ENCODE measurements at regions not wholly inside any gene's neighbourhood (a gene's known extent, or its start where the extent isn't known, plus 50 kb on each side); places are given as distances from the start of the nearest gene placed in this dataset.
"Not testable (repeated sequence)": the region's sequence is repeated elsewhere in the genome, so short reads cannot be mapped to it uniquely, and the experiment has no call there.

GRCh38 chr2:236415684-236416444, 151.7 kb upstream of the ASB18 start:
- DNase-seq: no peak

DNA sequence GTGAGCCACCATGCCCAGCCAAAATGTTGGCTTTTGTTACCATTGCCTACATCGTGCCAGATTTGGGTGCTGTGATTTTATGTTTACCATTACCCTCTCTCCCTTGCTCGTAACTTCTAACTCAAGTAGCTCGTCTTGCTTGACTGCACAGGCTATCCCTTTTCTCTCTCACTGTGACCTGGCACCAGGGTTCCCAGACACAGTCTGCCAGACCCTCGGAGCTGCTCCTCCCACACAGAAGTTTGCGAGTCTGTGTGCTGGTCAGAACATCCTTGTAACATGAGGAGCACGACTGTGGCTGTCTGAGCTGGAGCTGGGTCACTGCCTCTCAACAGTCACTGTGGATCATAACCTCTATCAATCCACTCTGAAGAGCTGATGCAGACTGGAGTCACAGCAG, 152.5 kb upstream of the ACKR3 start:
- DNase-seq: no peak

GRCh38 chr2:236430584-236430983, 139.0 kb upstream of the ACKR3 start:
- DNase-seq: no peak

GRCh38 chr2:236434593-236434992, 135.0 kb upstream of the ACKR3 start:
- no peak for DNase-seq

- no peak for DNase-seq
Measured at GRCh38 chr2:236440110-236440881, 129.3 kb upstream of the ACKR3 start.

DNA sequence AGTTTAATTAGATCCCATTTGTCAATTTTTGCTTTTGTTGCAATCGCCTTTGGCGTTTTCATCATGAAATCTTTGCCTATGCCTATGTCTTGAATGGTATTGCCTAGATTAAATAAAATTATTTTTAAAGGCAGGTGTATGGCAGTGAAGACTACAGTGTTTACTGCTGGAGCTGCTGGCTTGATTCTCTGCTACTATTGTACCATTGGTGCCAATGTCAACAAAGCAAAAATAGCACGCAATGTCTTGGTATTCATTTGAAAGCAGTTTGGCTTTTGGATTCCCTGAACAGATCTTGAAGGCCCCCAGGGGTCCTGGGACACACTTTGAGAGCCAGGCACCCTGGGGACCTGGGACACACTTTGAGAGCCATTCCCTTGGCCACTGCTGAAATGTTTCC, 125.4 kb upstream of the ACKR3 start:
- no peak for DNase-seq

DNA sequence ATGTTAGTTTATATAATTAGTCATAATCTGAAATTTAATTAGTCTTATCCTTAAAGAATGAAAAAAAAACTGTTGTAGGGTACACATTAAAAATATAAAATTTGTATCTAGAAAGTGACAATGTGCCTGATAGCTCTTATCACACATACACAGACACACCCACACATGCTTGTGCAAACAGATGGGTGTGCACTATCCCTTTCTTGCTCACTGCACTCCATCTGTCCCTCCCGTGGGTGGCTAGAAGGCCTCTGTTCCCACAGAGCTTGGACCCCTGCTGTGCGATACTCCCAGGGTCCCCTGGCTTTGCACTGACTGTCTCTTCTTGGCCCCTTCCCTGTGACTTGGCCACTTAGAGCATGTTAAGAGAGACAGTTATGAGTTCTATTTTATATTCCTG, 123.9 kb upstream of the ACKR3 start:
- DNase-seq: no peak

DNA sequence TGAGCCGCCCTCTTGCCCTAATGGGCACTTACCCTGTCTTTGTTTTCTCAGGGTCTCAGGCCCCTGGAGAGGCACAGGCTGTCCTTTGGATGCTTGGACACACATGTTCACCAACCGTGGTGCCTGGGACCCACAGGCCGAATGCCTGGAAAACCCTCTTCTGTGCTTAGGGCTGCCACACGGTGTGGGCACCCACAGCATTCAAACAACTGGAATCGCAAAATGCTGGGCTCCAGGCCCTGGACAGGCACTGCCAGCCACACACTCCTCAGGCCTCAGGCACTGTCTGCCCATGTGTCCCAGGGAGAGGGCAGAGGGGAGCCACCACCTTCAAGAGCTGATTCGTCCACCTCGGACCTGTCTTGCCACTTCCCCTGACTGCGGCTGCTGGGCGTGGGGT, 123.1 kb upstream of the ACKR3 start:
- no peak for DNase-seq

DNA sequence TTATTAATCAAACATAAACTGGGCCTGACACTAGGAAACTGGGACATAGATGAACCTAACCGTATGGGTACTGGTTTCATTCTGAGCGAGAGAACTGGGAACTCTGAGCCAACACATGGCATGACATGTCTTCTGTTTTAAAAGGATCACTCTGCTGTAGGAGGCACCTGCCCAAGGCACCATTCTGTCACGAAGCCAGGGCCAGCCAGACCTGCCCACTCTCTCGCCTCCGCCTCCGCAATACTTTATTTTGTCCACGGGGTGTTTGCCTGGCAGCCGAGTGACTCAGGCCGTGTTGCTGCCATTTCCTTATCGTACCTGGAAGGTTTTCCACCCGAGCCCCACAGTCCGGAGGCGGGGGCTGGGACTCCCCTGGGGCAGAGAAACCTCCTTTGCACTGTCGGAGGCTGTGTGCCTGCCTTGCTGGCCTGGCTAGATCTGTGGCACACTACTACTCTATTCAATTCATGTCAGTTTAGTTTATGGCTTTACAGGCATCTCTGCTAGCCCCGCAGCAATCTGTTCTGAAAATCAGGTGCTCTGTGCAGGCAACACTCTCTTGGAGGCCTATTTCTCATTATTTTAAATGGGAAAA, 120.4 kb upstream of the ACKR3 start:
- DNase-seq: no peak

DNA sequence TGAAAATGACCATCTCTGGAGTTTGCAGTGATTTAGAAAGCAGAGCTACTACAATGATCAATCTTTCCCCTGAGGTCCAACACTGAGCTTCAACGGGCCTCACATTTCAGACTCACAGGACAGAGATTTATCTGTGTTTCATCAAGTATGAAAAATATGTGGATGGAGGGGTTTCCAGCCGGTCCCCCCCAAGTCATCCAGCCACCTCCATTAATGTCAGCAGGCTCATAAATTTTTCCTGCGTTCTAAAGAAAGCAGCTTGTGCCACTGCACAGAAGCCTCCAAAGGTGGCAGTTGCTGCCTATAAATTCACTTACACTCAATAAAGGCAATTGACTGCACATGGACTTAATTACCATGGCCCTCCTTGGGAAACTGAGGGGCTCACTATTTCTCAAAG, 117.4 kb upstream of the ACKR3 start:
- DNase-seq: no peak

DNA sequence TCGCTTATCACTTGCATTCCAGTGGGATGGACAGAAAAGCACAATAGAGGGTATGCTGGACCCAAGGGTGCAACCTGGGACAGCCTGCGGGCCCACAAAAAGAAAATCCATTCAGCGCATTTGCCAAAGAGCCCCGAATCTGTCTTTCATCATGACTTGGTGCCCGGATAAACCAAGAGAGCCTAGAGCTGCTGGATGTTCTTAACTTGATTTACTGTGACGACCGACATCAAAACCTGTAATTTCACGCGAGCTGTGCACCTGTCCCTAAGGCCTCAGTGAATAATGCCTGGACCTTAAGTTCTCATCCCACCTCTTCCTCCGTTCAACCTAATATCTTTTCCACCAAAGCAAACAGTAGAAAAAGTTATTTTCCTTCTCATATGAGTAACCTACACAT, 115.5 kb upstream of the ACKR3 start:
- DNase-seq: no peak

DNA sequence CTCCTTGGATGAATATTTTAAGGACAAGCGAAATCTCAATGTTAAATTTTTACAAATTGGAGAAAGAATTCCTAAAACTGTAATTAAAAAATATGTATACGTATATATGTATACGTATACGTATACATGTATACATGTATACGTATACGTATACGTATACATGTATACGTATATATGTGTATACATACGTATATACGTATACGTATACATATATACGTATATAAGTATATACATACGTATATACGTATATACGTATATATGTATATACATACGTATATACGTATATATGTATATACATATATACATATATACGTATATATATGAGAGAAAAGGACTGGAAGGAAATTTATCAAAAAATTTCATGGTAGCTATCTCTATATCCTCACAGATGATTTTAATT, 110.2 kb upstream of the ACKR3 start:
- DNase-seq: no peak

- no peak for DNase-seq
Measured at GRCh38 chr2:236464140-236464539, 105.5 kb upstream of the ACKR3 start.

DNA sequence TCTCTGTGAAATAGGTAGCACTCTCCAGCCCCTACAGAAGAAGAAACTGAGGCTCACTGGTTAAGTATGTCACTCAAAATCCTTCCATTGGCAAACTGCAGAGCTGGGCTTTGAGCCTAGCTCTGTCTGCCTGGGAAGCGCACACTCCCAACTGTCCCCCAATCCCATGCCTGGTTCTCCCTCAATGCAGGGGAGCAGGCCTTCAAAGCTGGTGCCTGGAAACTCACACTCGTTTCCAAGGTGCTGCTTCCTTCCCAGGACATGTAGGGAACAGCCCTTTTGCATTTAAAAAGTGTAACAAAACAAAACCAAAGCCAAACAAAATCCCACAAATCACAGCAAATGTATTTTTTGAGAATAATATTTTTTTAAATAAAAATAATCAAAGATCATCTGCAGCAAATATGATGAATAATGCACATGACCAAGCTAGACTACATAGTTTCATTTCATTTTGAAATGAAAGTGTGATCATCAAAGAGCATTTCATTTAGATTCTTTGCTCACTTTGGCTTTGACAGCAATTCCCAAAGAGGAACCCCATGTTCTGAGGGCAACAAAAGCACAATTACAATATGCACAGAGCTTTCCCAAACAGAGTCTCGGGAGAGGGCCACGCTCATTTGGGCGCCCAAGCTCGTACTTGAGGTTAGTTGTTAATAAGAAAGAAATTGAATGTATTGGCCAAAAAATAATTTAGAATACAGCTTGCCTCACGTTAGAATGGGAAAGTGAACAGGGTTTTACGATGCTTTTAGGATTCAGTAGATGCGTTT, 96.7 kb upstream of the ACKR3 start:
- DNase-seq: no peak

- DNase-seq: no peak
Measured at GRCh38 chr2:236473691-236474090, 95.9 kb upstream of the ACKR3 start.

- DNase-seq: no peak
Measured at GRCh38 chr2:236479814-236480213, 89.8 kb upstream of the ACKR3 start.

DNA sequence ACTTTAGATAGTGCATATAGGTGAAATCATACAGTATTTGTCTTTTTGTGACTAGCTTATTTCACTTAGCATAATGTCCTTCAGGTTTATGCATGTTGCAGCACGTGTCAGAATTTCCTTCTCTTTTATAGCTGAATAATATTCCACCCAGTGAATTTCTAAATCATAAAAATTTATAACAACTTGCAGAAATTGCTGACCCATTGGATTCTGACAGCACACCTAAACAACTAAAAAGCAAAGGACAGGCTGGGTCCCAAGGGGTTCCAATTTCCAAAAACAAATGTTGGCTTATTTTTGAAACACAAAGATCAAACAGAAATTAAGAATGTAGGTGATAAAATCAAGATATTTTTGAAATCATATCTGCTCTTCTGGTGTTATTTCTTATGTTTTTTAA, 86.5 kb upstream of the ACKR3 start:
- no peak for DNase-seq

DNA sequence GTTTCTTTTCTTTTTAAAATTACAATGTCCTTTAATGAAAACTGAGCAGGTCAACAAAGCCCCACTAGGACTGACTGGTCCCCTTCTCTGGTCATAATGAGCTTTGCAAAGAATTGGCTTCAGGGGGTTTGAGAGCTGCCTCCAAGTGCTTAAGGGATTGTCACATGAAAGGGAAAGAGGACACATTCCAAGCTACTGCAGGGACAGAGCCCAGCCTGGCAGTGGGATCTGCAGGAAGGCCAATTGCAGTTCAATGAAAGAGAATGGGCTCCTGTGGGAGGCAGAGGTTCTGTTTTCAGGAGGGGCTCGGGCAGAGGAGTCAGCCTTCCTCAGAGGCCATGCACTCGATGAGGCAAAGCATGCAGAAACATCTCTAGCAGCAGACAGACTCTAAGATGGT, 84.1 kb upstream of the ACKR3 start:
- DNase-seq: no peak

GRCh38 chr2:236489083-236489482, 80.5 kb upstream of the ACKR3 start:
- not testable (repeated sequence) for DNase-seq

DNA sequence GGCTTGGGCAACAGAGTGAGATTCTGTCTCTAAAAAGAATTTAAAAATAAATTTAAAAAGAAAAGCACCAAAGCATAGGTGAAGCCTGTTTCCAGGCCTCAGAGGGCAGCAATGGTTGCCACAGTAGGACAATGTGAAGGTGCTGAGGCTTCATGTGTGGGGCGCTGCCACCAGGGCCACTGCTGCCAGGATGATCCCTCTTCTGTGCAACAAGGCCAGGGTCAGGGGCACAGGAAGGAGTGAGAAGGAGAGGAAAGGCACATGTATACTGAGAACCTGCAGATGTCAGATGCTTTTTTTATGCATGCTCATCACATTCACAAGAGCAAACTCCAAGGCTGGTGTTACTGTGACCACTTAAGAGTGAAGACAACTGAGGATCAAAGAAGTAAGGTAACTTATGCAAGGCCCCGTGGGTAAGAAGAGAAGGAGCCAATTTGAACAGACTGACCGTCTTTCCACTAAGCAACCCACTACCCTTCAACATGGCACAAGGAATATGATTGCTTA, 79.7 kb upstream of the ACKR3 start:
- DNase-seq: no peak

DNA sequence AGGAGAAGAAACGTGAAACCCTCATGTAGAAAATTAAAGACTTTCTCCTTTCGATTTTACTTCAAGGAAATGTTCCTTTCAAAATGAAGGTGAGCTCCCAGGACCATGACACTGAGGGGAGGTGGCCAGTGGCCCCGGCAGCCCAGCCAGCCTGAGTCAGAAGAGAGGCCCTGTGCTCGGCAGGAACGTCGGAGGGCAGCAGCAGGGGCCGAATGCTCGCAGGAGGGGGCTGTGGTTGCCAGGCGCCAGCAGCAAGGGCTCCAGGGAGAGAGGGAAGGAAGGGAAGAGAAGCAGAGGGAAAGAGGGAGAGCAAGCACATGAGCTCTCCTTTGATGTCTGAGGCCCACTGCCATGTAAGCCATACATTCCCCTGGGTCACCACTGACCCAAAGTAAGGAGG, 73.3 kb upstream of the ACKR3 start:
- no peak for DNase-seq

DNA sequence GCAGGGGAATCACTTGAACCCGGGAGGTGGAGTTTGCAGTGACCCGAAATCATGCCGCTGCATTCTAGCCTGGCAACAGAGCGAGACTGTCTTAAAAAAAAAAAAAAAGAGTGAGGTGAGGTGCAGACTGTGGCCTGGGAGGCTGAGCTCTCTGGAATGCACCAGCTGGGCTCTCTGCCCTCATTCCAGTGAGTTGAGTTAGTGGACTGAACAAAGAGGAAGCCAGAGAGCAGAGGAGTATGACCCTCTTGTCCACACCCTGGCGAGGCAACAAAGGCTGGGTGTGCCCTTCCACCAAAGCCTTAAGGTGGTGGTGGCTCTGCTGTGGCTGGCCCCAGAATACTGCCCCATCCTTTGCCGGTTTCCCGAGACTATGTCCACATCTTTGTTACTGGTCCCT, 71.3 kb upstream of the ACKR3 start:
- DNase-seq: no peak
